ENCODE measurements at regions not wholly inside any gene's neighbourhood (a gene's known extent, or its start where the extent isn't known, plus 50 kb on each side); places are given as distances from the start of the nearest gene placed in this dataset.

GRCh38 chr9:82586918-82587356, 476.0 kb downstream of the RASEF start:
- TF ChIP-seq CTCF (IDR thresholded peaks at IDR 0.05; ENCODE audit: control insufficient read depth, extremely low read depth, insufficient read depth): no peak
- no peak for DNase-seq (ENCODE audit: low read depth)
- no peak overlapping the region for H3K4me3 ChIP-seq (ENCODE audit: low read depth, low read length)

GRCh38 chr9:82588301-82589180, 474.4 kb downstream of the RASEF start:
- TF ChIP-seq CTCF (IDR thresholded peaks at IDR 0.05; ENCODE audit: control insufficient read depth, extremely low read depth, insufficient read depth): no peak
- DNase-seq (ENCODE audit: low read depth): no peak

GRCh38 chr9:82590845-82591244, 472.1 kb downstream of the RASEF start:
- no peak overlapping the region for H3K4me3 ChIP-seq (ENCODE audit: low read depth, low read length)
- DNase-seq (ENCODE audit: low read depth): no peak
- no peak for TF ChIP-seq CTCF (IDR thresholded peaks at IDR 0.05; ENCODE audit: control insufficient read depth, extremely low read depth, insufficient read depth)

More at GRCh38 chr9:82588301-82589180, 474.4 kb downstream of the RASEF start:
- no peak overlapping the region for H3K4me3 ChIP-seq (ENCODE audit: low read depth, low read length)

- TF ChIP-seq CTCF (IDR thresholded peaks at IDR 0.05; ENCODE audit: control insufficient read depth, extremely low read depth, insufficient read depth): no peak
- no peak for DNase-seq (ENCODE audit: low read depth)
- H3K4me3 ChIP-seq (ENCODE audit: low read depth, low read length): no peak overlapping the region
Measured at GRCh38 chr9:82593501-82593900, 469.4 kb downstream of the RASEF start.

- peak; percentile 66 for DNase-seq (ENCODE audit: low read depth)
- H3K4me3 ChIP-seq (ENCODE audit: low read depth, low read length): peak overlapping the region; percentile 23
- no peak for TF ChIP-seq CTCF (IDR thresholded peaks at IDR 0.05; ENCODE audit: control insufficient read depth, extremely low read depth, insufficient read depth)
Measured at GRCh38 chr9:82597241-82598203, 465.4 kb downstream of the RASEF start.

- no peak for DNase-seq (ENCODE audit: low read depth)
- no peak for TF ChIP-seq CTCF (IDR thresholded peaks at IDR 0.05; ENCODE audit: control insufficient read depth, extremely low read depth, insufficient read depth)
- H3K4me3 ChIP-seq (ENCODE audit: low read depth, low read length): peak overlapping the region; percentile 17; the same call in 1 of the 2 replicates
Measured at GRCh38 chr9:82598241-82599039, 464.5 kb downstream of the RASEF start.
